ENCODE measurements at regions not wholly inside any gene's neighbourhood (a gene's known extent, or its start where the extent isn't known, plus 50 kb on each side); places are given as distances from the start of the nearest gene placed in this dataset.

DNA sequence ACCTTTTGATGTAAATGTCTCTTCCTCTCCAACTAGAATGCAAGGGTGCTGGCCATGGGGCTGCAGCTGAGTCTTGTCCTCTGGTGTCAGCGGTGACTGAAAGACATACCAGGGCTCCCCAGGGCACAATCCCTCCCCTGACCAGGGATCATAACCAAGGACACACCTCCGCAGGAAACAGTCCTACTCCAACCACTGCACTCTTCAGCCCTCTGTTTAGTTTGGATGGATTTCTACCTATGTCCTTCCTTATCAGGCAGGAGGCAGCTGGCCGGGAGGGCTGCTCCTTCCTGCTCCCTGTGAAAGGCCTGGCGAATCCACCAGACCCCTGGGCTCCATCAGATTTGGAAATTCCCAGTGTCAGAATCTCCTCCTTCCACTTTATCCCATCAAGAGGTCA is 185.2 kb upstream of the ID2 start:
- H3K27me3 ChIP-seq (ENCODE audit: insufficient read depth, low read depth) = no peaks in the 10 kb centered on the region

DNA sequence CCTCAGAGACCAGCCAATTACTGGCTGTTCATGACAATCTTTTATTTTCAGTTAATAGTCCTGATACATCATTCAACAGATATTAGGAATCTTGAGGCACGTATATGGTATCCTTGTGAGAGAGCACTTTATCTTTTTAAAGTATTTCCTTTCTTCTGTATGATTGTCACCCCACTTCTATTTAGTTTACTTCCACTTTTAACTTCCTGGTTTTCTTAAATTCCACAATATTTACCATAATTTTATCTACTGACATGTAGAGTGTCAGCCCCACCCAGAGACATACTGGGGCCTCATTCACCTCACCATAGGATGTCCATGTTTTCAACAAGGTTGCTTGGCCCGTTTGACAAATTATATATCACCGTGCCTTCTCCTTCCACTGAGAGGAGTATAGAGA is 182.9 kb upstream of the ID2 start:
- no peaks in the 10 kb centered on the region for H4K20me1 ChIP-seq (ENCODE audit: insufficient read depth)
- no peak overlapping the region for H3K4me3 ChIP-seq (IDR thresholded peaks at IDR 0.05; ENCODE audit: insufficient read depth, low read depth, low read length)
- H3K4me1 ChIP-seq (ENCODE audit: low read depth, poor library complexity, severe bottlenecking) = peaks cover 7% of the 10 kb centered on the region
- no peak overlapping the region for H3K27ac ChIP-seq
- no peaks in the 10 kb centered on the region for H3K79me2 ChIP-seq (ENCODE audit: insufficient read depth, low read depth)
- H3K36me3 ChIP-seq (ENCODE audit: insufficient read depth) = no peaks in the 10 kb centered on the region
- no peak overlapping the region for H3K9ac ChIP-seq
- TF ChIP-seq, protein P1, sequence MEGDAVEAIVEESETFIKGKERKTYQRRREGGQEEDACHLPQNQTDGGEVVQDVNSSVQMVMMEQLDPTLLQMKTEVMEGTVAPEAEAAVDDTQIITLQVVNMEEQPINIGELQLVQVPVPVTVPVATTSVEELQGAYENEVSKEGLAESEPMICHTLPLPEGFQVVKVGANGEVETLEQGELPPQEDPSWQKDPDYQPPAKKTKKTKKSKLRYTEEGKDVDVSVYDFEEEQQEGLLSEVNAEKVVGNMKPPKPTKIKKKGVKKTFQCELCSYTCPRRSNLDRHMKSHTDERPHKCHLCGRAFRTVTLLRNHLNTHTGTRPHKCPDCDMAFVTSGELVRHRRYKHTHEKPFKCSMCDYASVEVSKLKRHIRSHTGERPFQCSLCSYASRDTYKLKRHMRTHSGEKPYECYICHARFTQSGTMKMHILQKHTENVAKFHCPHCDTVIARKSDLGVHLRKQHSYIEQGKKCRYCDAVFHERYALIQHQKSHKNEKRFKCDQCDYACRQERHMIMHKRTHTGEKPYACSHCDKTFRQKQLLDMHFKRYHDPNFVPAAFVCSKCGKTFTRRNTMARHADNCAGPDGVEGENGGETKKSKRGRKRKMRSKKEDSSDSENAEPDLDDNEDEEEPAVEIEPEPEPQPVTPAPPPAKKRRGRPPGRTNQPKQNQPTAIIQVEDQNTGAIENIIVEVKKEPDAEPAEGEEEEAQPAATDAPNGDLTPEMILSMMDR (conservative IDR thresholded peaks at IDR 0.05; ENCODE audit: low read depth, low read length) = no peak
- no peak overlapping the region for H2AFZ ChIP-seq (ENCODE audit: low read depth)
- H3K27me3 ChIP-seq (ENCODE audit: insufficient read depth, low read depth) = no peaks in the 10 kb centered on the region
- H3K4me2 ChIP-seq = no peak overlapping the region

More for the DNA sequence above, 185.2 kb upstream of the ID2 start:
- Histone ChIP-seq H4K20me1 (ENCODE audit: insufficient read depth) (no peaks in the 10 kb centered on the region), H3K4me2 (no peak overlapping the region), H3K4me1 (ENCODE audit: low read depth, poor library complexity, severe bottlenecking) (peaks cover 7% of the 10 kb centered on the region), H3K9ac (no peak overlapping the region), H3K4me3 (IDR thresholded peaks at IDR 0.05; ENCODE audit: insufficient read depth, low read depth, low read length) (no peak overlapping the region), H3K79me2 (ENCODE audit: insufficient read depth, low read depth) (no peaks in the 10 kb centered on the region), H3K27ac (no peak overlapping the region), H2AFZ (ENCODE audit: low read depth) (no peak overlapping the region), H3K36me3 (ENCODE audit: insufficient read depth) (no peaks in the 10 kb centered on the region)
- TF ChIP-seq, protein P1 (conservative IDR thresholded peaks at IDR 0.05; ENCODE audit: low read depth, low read length) = no peak

DNA sequence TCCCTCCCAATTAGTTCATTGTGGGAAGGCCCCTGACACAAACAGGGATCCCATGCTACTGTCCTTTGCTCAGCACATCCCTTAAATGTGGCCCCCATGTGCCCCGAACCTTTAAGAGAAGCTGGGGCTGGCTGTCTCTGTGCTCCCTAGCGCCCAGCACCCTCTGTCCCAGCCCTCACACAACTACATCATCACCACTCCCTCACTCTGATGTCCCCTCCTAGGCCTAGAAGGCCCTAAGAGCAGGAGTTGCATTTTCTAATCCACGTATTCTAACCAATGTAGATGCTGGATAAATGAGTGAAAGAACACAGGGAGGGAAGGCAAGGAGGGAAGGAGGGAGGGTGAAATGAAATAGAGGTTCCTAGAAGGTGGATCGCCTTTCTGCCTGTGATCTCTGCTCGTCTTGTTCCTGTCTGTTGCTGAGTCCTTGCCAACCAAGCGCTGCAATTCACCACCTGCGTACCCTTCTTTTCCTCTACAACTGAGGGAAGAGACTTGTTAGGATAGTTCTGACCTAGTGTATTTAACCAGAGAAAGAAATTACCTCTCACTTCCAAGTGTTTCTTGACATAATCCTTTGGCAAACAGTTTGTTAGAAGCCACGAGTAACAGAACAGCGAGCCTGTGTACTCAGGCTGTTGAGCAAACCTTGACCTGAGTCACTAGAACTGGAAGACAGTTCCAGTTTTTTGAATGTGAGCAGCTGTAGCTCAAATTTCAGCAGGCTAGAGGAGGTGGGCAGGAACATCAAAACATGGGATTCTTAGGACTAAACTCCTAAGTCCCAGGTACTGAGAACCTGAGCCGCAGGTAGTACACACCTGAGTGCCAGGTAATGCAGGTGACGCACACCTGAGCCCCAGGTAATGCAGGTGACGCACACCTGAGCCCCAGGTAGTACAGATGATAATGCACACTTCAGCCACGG is 181.5 kb upstream of the ID2 start:
- Histone ChIP-seq H2AFZ (ENCODE audit: low read depth) (no peak overlapping the region), H3K27ac (no peak overlapping the region), H3K79me2 (ENCODE audit: insufficient read depth, low read depth) (no peaks in the 10 kb centered on the region), H3K4me2 (no peak overlapping the region), H4K20me1 (ENCODE audit: insufficient read depth) (no peaks in the 10 kb centered on the region), H3K9ac (no peak overlapping the region), H3K27me3 (ENCODE audit: insufficient read depth, low read depth) (no peaks in the 10 kb centered on the region), H3K36me3 (ENCODE audit: insufficient read depth) (no peaks in the 10 kb centered on the region), H3K4me3 (IDR thresholded peaks at IDR 0.05; ENCODE audit: insufficient read depth, low read depth, low read length) (no peak overlapping the region), H3K4me1 (ENCODE audit: low read depth, poor library complexity, severe bottlenecking) (peaks cover 7% of the 10 kb centered on the region)
- TF ChIP-seq, protein P1 (conservative IDR thresholded peaks at IDR 0.05; ENCODE audit: low read depth, low read length) = no peak

DNA sequence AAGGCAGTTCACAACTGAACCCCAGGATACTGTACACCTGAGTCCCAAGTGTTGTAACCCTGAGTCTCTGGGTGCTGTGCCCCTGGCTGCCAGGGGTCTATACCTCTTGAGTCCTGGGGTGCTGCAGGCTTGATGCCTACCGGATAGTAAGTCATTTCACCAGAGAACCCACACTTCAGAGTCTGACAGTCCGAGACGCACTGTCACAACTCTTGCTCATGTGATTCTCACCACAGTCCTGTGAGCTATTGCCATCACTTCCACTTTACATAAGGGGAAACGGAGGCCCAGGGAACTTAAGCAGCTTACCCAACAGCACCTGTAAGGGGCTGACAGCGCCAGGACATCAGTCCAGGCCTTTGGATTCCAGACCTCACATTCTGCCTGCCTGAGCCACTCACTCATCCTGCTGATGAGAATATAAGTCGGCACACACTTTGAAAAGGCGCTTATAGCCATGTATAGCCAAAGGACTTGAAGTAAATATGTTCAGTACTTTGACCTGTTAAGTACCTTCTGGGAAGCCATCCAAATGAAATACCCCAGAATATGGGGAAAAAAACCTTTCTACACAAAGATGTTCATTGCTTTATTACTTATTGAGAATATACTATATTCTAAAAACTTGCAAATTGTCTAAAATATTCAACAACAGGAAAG is 180.7 kb upstream of the ID2 start:
- no peak overlapping the region for H3K4me2 ChIP-seq
- H3K36me3 ChIP-seq (ENCODE audit: insufficient read depth) = no peaks in the 10 kb centered on the region
- no peaks in the 10 kb centered on the region for H3K27me3 ChIP-seq (ENCODE audit: insufficient read depth, low read depth)
- H3K4me3 ChIP-seq (IDR thresholded peaks at IDR 0.05; ENCODE audit: insufficient read depth, low read depth, low read length) = no peak overlapping the region
- H2AFZ ChIP-seq (ENCODE audit: low read depth) = no peak overlapping the region
- no peaks in the 10 kb centered on the region for H4K20me1 ChIP-seq (ENCODE audit: insufficient read depth)
- no peaks in the 10 kb centered on the region for H3K4me1 ChIP-seq (ENCODE audit: low read depth, poor library complexity, severe bottlenecking)
- no peak overlapping the region for H3K27ac ChIP-seq
- no peaks in the 10 kb centered on the region for H3K79me2 ChIP-seq (ENCODE audit: insufficient read depth, low read depth)
- TF ChIP-seq, protein P1 (conservative IDR thresholded peaks at IDR 0.05; ENCODE audit: low read depth, low read length) = no peak
- H3K9ac ChIP-seq = no peak overlapping the region

Measured in KMS-11 (cell line).